ENCODE measurements at regions not wholly inside any gene's neighbourhood (a gene's known extent, or its start where the extent isn't known, plus 50 kb on each side); places are given as distances from the start of the nearest gene placed in this dataset.

- DNase-seq: no peak
These were observed 85.4 kb upstream of the PACRGL start for GRCh38 chr4:20614816-20615215.

DNA sequence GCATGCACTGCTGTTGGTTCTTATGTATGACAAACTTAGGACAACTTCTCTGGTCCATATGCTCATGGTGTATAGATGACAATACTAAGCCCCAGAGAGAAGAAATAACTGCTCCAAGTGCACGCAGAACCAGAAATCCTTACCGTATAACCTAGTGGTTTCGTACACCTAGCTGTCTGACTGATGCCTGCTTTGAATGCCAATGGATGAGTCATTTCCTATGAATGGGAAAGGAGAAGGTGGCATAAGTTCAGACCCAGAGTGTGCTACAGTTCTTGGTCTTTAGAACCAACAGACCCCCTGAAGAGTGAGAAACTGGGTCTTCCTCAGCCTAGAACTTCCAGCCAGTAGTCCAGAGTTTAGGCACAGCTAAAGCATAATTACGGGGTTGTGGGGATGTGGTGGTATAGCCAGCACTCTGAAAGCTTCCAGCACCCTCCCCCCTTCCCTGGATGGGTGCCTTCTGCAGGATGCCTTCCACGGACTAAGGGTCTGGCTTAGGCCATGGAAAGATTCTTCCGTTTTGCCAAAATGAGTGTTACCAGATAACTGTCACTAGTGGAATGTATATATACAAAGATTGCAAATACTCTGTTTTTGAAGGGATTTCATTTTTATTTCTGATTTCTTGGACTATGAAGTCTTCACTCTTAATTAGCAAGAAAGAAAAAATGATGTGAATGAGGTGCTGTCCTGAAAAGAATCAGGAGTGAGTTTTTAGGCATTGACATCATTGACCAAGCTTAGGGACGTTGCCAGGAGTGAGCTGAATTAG, 84.6 kb upstream of the PACRGL start:
- DNase-seq: no peak

- no peak for DNase-seq
These were observed 83.9 kb upstream of the PACRGL start for GRCh38 chr4:20616313-20616712.

GRCh38 chr4:20616848-20617247, 83.4 kb upstream of the PACRGL start:
- no peak for DNase-seq

DNA sequence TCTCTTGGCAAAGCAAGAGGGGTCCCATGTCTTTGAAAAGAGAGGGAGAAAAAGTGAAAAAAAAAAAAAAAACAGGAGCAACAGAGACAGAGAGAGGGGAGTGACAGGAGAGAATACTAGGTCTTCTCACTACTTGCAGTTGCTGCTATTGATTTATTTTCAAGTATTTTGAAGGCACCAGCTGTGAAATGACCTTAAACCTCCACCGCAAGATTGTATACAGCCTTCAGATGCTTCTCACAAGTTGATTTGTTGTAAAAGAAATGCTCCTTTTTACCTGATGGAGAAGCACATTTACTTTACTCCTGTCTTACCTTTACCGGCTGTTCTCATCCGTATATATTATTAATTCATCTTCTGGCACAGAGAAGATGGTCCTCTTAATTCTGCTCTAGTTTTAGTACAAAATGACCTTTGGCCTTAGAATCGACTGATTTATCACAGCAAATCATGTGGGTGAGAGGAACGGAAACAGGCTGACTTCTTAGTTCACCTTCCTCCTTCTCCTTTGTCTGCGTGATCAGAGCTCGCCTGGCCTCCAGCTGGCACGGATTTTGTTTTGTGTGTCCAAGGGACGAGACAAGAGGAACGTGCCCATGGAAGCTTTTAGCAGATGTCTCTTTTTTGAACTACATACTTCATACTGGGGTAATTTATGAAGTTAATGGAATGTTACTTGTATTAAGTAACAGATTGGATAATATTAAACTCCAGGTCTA, 82.4 kb upstream of the PACRGL start:
- no peak for DNase-seq

- no peak for DNase-seq
These were observed 81.5 kb upstream of the PACRGL start for GRCh38 chr4:20618731-20619130.

DNA sequence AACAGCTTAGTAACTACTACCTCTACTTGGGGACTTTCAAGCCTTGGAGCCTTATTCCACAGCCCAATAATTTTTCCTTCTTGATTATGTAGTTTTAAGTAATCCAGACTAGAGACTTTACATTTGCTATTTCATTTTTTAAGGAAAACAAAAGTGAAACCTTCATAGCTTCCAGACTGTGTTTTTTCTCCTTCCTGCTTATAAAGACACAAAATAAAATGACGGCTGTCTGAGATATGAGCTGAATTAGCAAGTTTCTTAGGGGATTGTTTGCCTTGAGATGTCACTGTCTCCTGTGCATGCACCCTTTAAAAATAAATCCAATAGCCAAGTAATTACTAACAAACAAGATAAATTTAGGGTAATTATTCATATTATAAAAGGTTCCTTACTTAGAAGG, 78.8 kb upstream of the PACRGL start:
- no peak for DNase-seq

- DNase-seq: no peak
These were observed 77.6 kb upstream of the PACRGL start for GRCh38 chr4:20622701-20623100.

DNA sequence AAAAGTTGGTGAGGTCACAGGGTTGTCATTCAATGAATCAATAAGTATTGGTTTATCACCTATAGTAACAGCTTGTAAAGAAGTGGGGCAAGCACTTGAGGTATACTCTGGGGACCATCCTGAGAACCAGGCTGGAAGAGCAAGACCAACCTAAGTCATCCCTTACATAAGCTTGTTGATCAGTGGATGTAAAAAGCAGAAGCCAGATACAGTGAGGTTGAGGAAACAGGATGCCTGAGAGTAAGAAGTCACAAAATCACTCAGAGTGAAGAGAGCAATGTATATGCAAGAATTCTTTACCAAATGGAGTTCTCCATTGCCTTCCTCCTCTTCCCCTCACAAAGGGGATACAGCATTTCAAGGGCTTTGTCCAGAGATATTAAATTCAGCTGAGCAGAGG, 76.3 kb upstream of the PACRGL start:
- no peak for DNase-seq

GRCh38 chr4:20624793-20625374, 75.4 kb upstream of the PACRGL start:
- DNase-seq: no peak

DNA sequence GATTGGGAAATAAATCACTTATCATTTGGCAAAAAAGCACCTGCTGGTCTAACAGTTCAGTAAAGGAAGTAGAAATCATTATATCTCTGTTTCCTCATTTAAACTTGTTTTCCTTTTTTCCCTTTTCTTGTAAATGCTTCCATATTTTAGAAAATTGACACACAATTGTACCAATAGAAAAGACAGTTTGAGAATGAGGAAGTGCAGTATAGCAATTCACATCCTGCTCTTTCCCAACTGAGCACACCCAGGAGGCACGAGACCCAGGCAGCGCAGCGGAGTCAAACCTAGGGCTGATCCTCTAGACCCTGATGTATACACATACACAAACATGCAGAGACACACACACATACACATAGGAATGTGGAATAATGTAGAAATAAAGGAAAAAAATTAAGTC, 74.8 kb upstream of the PACRGL start:
- DNase-seq: no peak

DNA sequence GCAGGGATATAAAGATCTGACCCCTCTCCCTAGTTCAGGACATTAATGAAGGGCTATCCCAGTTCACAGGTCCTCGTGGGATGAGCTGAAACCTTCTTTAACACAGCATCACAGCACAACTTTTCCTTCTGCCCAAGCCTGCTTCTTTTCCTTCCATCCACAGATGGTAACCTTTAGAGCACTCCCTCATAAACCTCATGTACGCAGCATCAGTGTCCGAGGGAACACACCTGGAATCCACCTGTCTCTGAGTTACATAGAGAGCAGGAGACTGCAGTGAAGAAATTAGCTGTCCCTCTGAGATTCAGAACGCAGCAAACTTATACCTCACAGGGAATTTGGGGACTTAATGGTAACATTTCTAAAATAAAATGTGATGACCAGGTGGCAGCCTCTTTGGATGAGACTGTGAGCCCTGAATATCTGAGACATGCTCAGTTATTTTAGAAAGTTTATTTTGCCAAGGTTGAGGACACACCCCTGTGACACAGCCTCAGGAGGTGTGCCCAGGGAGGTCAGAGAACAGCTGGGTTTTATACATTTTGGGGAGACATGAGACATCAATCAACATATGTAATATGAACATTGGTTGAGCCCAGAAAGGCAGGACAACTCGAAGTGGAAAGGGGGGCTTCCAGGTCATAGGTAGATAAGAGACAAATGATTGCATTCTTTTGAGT, 73.8 kb upstream of the PACRGL start:
- DNase-seq: no peak

DNA sequence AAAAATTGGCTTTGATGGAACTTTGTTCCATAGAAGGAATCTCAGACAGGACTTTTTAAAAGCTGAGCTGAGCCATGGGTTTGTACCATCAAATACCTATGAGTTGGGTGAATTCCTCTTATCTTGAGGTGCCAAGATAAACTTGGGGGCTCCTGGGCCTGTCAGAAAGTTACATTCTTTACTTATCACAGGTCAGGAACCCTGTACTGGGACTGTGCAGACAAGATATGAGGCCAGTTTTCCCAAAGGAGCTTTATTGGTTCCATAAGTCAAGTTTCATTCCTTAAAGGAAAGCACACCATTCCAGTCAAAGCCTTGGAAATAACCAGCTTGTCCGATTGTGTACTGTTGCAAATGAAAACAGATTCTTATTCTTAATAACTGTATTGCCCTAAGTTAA, 72.4 kb upstream of the PACRGL start:
- DNase-seq: no peak

- DNase-seq: no peak
These were observed 70.8 kb upstream of the PACRGL start for GRCh38 chr4:20629186-20630106.

DNA sequence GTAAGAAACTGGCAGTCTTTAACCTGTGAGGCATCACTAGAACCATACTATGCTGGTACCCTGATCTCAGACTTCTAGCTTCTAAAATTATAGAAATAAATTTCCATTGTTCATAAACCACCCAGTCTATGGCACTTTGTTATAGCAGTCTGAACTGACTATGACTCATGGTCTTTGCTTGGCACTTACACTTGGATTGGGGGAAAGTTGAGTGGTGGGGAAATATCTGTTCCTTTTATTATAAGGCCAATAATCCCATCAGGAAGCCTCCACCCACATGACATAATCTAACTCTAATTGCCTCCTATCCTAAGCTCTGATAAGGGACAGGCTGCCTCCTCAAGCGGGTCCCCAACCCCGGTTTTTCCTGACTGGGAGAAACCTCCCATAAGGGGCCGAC, 61.4 kb upstream of the PACRGL start:
- no peak for DNase-seq

GRCh38 chr4:20639346-20639745, 60.9 kb upstream of the PACRGL start:
- no peak for DNase-seq

- DNase-seq: no peak
These were observed 59.3 kb upstream of the PACRGL start for GRCh38 chr4:20640989-20641388.

GRCh38 chr4:20641976-20642375, 58.3 kb upstream of the PACRGL start:
- no peak for DNase-seq

GRCh38 chr4:20643631-20644030, 56.6 kb upstream of the PACRGL start:
- DNase-seq: no peak

GRCh38 chr4:20645236-20645635, 55.0 kb upstream of the PACRGL start:
- DNase-seq: no peak

- no peak for DNase-seq
These were observed 54.0 kb upstream of the PACRGL start for GRCh38 chr4:20646287-20646686.
